ENCODE measurements at regions not wholly inside any gene's neighbourhood (a gene's known extent, or its start where the extent isn't known, plus 50 kb on each side); places are given as distances from the start of the nearest gene placed in this dataset.

GRCh38 chr16:48881272-48881671, 271.3 kb upstream of the N4BP1 start:
- Histone ChIP-seq H3K4me3 (no peak overlapping the region), H3K27ac (no peak overlapping the region), H3K4me1 (no peaks in the 10 kb centered on the region), H3K36me3 (no peaks in the 10 kb centered on the region), H3K27me3 (no peaks in the 10 kb centered on the region), H3K9me3 (no peaks in the 10 kb centered on the region)
- no peak for ATAC-seq
- no peak for TF ChIP-seq POLR2A (IDR thresholded peaks at IDR 0.05)
- TF ChIP-seq CTCF (IDR thresholded peaks at IDR 0.05): no peak
- WGBS, 4 donors: 64 to 91% (median 77%) methylated on average over 2 of the region's 2 CpGs
- no peak for DNase-seq
- intact Hi-C loops (cut with DNase I): no loop called here

DNA sequence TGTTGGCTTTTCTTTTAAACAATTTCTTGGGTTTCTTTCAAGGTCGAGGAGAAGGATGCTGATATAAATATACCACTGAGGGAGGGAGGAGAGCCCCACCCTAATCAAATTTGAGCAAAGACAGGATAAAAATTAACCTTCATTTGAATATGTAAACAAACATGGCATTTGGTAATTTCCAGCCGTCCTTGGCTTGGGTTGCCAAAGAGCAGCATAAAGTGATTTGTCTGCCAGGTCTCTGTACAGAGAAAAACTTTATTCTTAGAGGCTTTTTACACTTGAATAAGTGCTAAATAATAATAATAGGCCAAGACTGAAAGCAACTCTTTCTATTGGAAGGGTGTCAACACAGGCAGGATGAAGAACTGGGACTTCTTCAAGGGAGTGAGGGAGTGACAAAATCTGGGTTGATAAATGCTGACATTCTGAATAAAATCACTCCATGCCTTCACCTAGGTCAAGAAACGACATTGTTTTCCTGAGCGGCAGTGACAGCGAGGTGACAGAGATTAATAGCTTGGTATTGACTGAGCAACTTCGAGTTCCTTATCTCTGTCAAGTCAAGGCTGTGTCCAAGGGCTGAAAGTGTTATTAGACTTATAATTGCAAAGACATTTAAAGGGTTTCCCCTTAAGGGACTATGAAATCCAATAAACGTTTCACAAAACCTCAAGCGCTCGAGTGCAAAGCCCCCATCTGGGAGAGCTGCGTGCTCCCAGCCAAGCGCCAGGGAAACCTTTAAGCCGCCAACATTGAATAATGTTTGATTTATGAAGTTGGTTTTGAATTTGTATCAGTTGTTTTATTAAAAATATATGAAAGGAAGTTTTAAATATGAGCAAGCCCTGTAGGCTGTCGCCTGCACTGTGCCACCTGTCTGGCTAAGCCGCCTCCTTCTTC, 269.5 kb upstream of the N4BP1 start:
- H3K27me3 ChIP-seq: no peaks in the 10 kb centered on the region
- no peak overlapping the region for H3K27ac ChIP-seq
- no peak overlapping the region for H3K4me3 ChIP-seq
- no peak for ATAC-seq
- no peaks in the 10 kb centered on the region for H3K4me1 ChIP-seq
- no peak for DNase-seq
- intact Hi-C loops (cut with DNase I): loop anchor here in 1 of 10 donors (5.0 kb wide), 1 partner anchor 52 kb away; no protein-coding TSS in a partner anchor
- H3K36me3 ChIP-seq: no peaks in the 10 kb centered on the region
- no peaks in the 10 kb centered on the region for H3K9me3 ChIP-seq
- WGBS, 4 donors: 64 to 69% (median 64%) methylated on average over 14 of the region's 14 CpGs
- TF ChIP-seq POLR2A (IDR thresholded peaks at IDR 0.05) (no peak), CTCF (IDR thresholded peaks at IDR 0.05) (no peak)

DNA sequence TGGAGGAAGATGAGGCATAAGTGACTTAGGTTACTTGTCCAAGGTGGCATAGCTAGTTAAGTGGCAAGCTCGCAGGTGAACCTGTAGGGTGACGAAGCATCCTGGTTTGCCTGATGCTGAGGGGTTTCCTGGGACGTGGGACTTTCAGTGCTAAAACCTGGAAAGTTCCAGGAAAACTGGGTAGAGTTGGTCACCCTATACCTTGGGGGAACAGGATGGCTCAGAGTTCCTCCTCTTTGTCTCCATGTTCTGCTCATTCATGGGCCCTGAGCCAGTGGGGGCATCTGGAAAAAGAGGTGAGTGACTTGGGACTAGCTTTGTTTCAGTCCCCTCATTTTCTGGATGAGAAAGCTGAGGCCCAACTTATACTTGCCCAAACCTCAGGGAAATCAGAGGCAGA, 268.0 kb upstream of the N4BP1 start:
- WGBS, 4 donors: 71 to 85% (median 82%) methylated on average over 3 of the region's 3 CpGs
- TF ChIP-seq POLR2A (IDR thresholded peaks at IDR 0.05) (no peak), CTCF (IDR thresholded peaks at IDR 0.05) (no peak)
- Histone ChIP-seq H3K4me1 (no peaks in the 10 kb centered on the region), H3K27ac (no peak overlapping the region), H3K9me3 (no peaks in the 10 kb centered on the region), H3K36me3 (no peaks in the 10 kb centered on the region), H3K4me3 (no peak overlapping the region), H3K27me3 (no peaks in the 10 kb centered on the region)
- DNase-seq: no peak
- intact Hi-C loops (cut with DNase I): loop anchor here in 1 of 10 donors (5.0 kb wide), 1 partner anchor 51 kb away; no protein-coding TSS in a partner anchor
- no peak for ATAC-seq

GRCh38 chr16:48870141-48870540, 260.2 kb upstream of the N4BP1 start:
- TF ChIP-seq POLR2A (IDR thresholded peaks at IDR 0.05) (no peak), CTCF (IDR thresholded peaks at IDR 0.05) (no peak)
- no peak for ATAC-seq
- WGBS, 4 donors: 63 to 75% (median 64%) methylated on average over 2 of the region's 2 CpGs
- H3K36me3 ChIP-seq: no peaks in the 10 kb centered on the region
- H3K4me3 ChIP-seq: no peak overlapping the region
- intact Hi-C loops (cut with DNase I): no loop called here
- DNase-seq: no peak
- H3K4me1 ChIP-seq: no peaks in the 10 kb centered on the region
- no peaks in the 10 kb centered on the region for H3K27me3 ChIP-seq
- H3K9me3 ChIP-seq: peaks cover 0 to 3% (median 0%) of the 10 kb centered on the region in 12 donors
- no peak overlapping the region for H3K27ac ChIP-seq
